Testis (tissue), 2 donors: ENCODE measurements at regions not wholly inside any gene's neighbourhood (a gene's known extent, or its start where the extent isn't known, plus 50 kb on each side); places are given as distances from the start of the nearest gene placed in this dataset.

Source experiments
- POLR2A ChIP-seq: fragments of 450-650 bp; IDR thresholded peaks from one replicate; pipeline ENCODE4 v1.6.1; 2017; ENCODE audit warnings: antibody characterized with exemption, mild to moderate bottlenecking, moderate library complexity
- TF ChIP-seq, protein P1 (sequence below), 3 experiments: fragments of 450-650 bp in 2 of 3; fragments of 200-600 bp in 1 of 3; sonication (generic) in 1 of 3; IDR thresholded peaks; one replicate each; pipeline ENCODE4 v1.5.1; 2016 to 2019; ENCODE audit warnings: antibody characterized with exemption in 3 of 3, mild to moderate bottlenecking in 2 of 3, moderate library complexity in 1 of 3

DNA sequence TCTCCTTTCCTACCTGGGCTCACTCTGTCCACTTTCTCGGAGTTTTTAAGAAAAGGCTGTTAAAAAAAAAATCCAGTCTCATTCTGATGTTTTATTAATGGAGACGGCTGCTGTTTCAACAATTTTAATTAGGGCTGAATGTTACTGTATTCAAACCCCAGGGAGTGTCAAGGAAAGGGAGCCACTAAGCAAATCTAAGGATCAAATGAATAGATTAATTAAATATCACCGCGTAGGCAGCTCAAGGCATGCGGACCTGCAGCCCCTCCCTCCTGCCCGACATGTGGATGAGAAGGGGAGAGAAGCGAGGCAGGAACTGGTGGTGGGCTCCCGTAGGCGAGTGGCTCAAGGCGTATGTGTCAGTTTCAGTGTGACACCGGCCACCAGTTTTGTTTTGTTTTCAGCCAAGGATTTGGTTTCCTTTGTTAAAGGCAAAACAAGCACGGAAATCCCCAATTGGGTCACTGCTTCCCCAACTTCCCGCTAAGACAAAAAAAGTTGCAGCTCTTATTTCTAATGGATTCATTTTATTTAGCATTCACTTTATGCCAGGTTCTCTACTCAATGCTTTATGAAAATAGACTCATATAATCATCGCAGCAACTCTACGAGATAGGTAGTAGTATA lies 110.6 kb downstream of the GP2 start:
- TF ChIP-seq, protein P1, sequence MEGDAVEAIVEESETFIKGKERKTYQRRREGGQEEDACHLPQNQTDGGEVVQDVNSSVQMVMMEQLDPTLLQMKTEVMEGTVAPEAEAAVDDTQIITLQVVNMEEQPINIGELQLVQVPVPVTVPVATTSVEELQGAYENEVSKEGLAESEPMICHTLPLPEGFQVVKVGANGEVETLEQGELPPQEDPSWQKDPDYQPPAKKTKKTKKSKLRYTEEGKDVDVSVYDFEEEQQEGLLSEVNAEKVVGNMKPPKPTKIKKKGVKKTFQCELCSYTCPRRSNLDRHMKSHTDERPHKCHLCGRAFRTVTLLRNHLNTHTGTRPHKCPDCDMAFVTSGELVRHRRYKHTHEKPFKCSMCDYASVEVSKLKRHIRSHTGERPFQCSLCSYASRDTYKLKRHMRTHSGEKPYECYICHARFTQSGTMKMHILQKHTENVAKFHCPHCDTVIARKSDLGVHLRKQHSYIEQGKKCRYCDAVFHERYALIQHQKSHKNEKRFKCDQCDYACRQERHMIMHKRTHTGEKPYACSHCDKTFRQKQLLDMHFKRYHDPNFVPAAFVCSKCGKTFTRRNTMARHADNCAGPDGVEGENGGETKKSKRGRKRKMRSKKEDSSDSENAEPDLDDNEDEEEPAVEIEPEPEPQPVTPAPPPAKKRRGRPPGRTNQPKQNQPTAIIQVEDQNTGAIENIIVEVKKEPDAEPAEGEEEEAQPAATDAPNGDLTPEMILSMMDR (IDR thresholded peaks at IDR 0.05): no peak
- no peak for TF ChIP-seq POLR2A
